Lower leg skin (tissue), 3 donors: ENCODE measurements at regions not wholly inside any gene's neighbourhood (a gene's known extent, or its start where the extent isn't known, plus 50 kb on each side); places are given as distances from the start of the nearest gene placed in this dataset.

Experiments used
- CTCF ChIP-seq, 3 donors: fragments of 450-650 bp; IDR thresholded peaks; one replicate each; pipeline ENCODE4 v1.5.1; 2016; ENCODE audit warnings: antibody characterized with exemption in 3 of 3, mild to moderate bottlenecking in 3 of 3, moderate library complexity in 2 of 3
- POLR2A ChIP-seq, 2 donors: fragments of 450-650 bp; IDR thresholded peaks; one replicate each; pipeline ENCODE4 v1.6.1; 2016 to 2017; ENCODE audit warnings: antibody characterized with exemption in 2 of 2, mild to moderate bottlenecking in 1 of 2, moderate library complexity in 1 of 2

- no peak for TF ChIP-seq CTCF (IDR thresholded peaks at IDR 0.05)
- no peak for TF ChIP-seq POLR2A (IDR thresholded peaks at IDR 0.05)
Measured at GRCh38 chr1:36603461-36603860, 120.7 kb upstream of the CSF3R start.
